SK-N-SH (cell line): ENCODE measurements at regions not wholly inside any gene's neighbourhood (a gene's known extent, or its start where the extent isn't known, plus 50 kb on each side); places are given as distances from the start of the nearest gene placed in this dataset.

Experiments
- CTCF ChIA-PET: fragments of 300-600, 350-600 bp; formaldehyde crosslinking; extraction: SDS; loops from one replicate; lab custom pipeline; 2021; lab: Yijun Ruan, JAX
- POLR2A ChIA-PET: fragments of 350-600 bp; sonication (Branson Sonifier 250); formaldehyde crosslinking; extraction: SDS; loops from one replicate; lab custom pipeline; 2020; ENCODE audit warnings: antibody characterized with exemption, inconsistent platforms; lab: Yijun Ruan, JAX
- DNase-seq: peaks from one replicate; pipeline ENCODE4 v3.0.0; 2012
- H2AFZ ChIP-seq: fragments of 200-600 bp; sonication (generic); 2 replicates; pipeline ENCODE4 v1.8.1; 2016; ENCODE audit warnings: antibody characterized with exemption, mild to moderate bottlenecking, low read depth
- H3F3A ChIP-seq: fragments of 200-600 bp; sonication (generic); replicated peaks from 2 replicates; pipeline ENCODE3; 2016; ENCODE audit warnings: antibody characterized with exemption, mild to moderate bottlenecking; ENCODE audit not compliant: insufficient read depth
- H3K27ac ChIP-seq, 2 experiments: fragments of 200-500 bp in 1 of 2; fragments of 200-600 bp in 1 of 2; sonication (Bioruptor generic) in 1 of 2; sonication (generic), shearing (Covaris generic) in 1 of 2; 2 replicates each; pipeline versions ENCODE4 v1.5.1 to v1.6.1; 2014 to 2016; ENCODE audit warnings: low read depth in 2 of 2, inconsistent platforms in 1 of 2, low read length in 1 of 2, mild to moderate bottlenecking in 1 of 2, mixed read lengths in 1 of 2
- H3K27me3 ChIP-seq: fragments of 200-600 bp; sonication (generic), shearing (Covaris generic); 2 replicates; pipeline ENCODE4 v1.6.1; 2016; ENCODE audit warnings: mixed run types; ENCODE audit not compliant: insufficient read depth
- H3K36me3 ChIP-seq, 2 experiments: fragments of 200-500 bp in 1 of 2; fragments of 200-600 bp in 1 of 2; sonication (Bioruptor generic) in 1 of 2; sonication (generic) in 1 of 2; replicated peaks in 1 of 2; 2 replicates each; pipeline versions ENCODE3 to v1.5.1; 2014 to 2016; ENCODE audit warnings: low read length in 1 of 2, mild to moderate bottlenecking in 1 of 2; ENCODE audit not compliant: insufficient read depth in 2 of 2, control insufficient read depth in 1 of 2
- H3K4me1 ChIP-seq, 2 experiments: fragments of 200-500 bp in 1 of 2; fragments of 200-600 bp in 1 of 2; sonication (Bioruptor generic) in 1 of 2; sonication (generic), shearing (Covaris generic) in 1 of 2; 2 replicates each; pipeline versions ENCODE4 v1.5.1 to v1.6.1; 2014 to 2016; ENCODE audit warnings: low read depth in 1 of 2, low read length in 1 of 2, mixed run types in 1 of 2; ENCODE audit not compliant: insufficient read depth in 2 of 2, control insufficient read depth in 1 of 2
- H3K4me2 ChIP-seq: fragments of 200-600 bp; sonication (generic), shearing (Covaris generic); 2 replicates; pipeline ENCODE4 v1.6.1; 2017; ENCODE audit warnings: mixed run types
- H3K4me3 ChIP-seq, 2 experiments: fragments of 200-500 bp in 1 of 2; fragments of 200-600 bp in 1 of 2; sonication (Bioruptor generic) in 1 of 2; sonication (generic), shearing (Covaris generic) in 1 of 2; 2 replicates each; pipeline versions ENCODE4 v1.5.1 to v1.8.1; 2014 to 2016; ENCODE audit warnings: low read depth in 2 of 2, inconsistent platforms in 1 of 2, low read length in 1 of 2, mild to moderate bottlenecking in 1 of 2, mixed read lengths in 1 of 2, moderate library complexity in 1 of 2
- H3K79me2 ChIP-seq: fragments of 200-600 bp; sonication (generic); 2 replicates; pipeline ENCODE4 v1.8.1; 2017; ENCODE audit warnings: mild to moderate bottlenecking; ENCODE audit not compliant: insufficient read depth
- H3K9ac ChIP-seq: fragments of 200-600 bp; sonication (generic); 2 replicates; pipeline ENCODE4 v1.6.1; 2017; ENCODE audit warnings: mixed run types
- H3K9me2 ChIP-seq: fragments of 200-600 bp; sonication (generic); 2 replicates; pipeline ENCODE4 v1.6.1; 2017; ENCODE audit warnings: mixed run types
- H3K9me3 ChIP-seq: fragments of 200-600 bp; sonication (generic); 2 replicates; pipeline ENCODE4 v1.6.1; 2017; ENCODE audit warnings: mixed run types, mild to moderate bottlenecking, moderate library complexity
- H4K20me1 ChIP-seq: fragments of 200-600 bp; sonication (generic); 2 replicates; pipeline ENCODE4 v1.6.1; 2017; ENCODE audit warnings: mild to moderate bottlenecking, mixed run types; ENCODE audit not compliant: insufficient read depth
- GATA2 ChIP-seq: sonication (generic); formaldehyde crosslinking; IDR thresholded peaks from 2 replicates; pipeline ENCODE4 v1.5.0; 2020; ENCODE audit warnings: mild to moderate bottlenecking, missing genetic modification reagents
- JUND ChIP-seq: IDR thresholded peaks from 2 replicates; pipeline ENCODE4 v1.4.0; 2012
- PBX3 ChIP-seq: IDR thresholded peaks from 2 replicates; pipeline ENCODE4; 2012
- RFX5 ChIP-seq: IDR thresholded peaks from 2 replicates; pipeline ENCODE4 v1.6.1; 2012; ENCODE audit warnings: mild to moderate bottlenecking, improper control_type of control experiment, low read length
- SIN3A ChIP-seq: IDR thresholded peaks from 2 replicates; pipeline ENCODE4 v1.6.1; 2012; ENCODE audit warnings: low read depth, mild to moderate bottlenecking, low read length, moderate library complexity, borderline replicate concordance
- USF2 ChIP-seq: fragments of 150-350 bp; IDR thresholded peaks from 2 replicates; pipeline ENCODE4 v1.6.1; 2017; ENCODE audit warnings: antibody characterized with exemption, low read length, low read depth, borderline replicate concordance
- WGBS: methylation state at CpG from one replicate; pipeline ENCODE4 v1.1.6; 2017; ENCODE audit warnings: low lambda C conversion rate; 5-methylcytosine and 5-hydroxymethylcytosine counted together
- TF ChIP-seq, protein P1 (sequence below): fragments of 200-600 bp; sonication (generic); IDR thresholded peaks from 2 replicates; pipeline ENCODE4 v1.6.1; 2017; ENCODE audit warnings: antibody characterized with exemption, mild to moderate bottlenecking, moderate library complexity
- TF ChIP-seq, protein P2 (sequence below): IDR thresholded peaks from 2 replicates; pipeline ENCODE4 v1.6.1; 2012; ENCODE audit warnings: mild to moderate bottlenecking, low read depth, low read length, moderate library complexity

- TF ChIP-seq USF2 (no peak), PBX3 (peak; percentile 51)
Observed at GRCh38 chr5:125338440-125339174, 592.2 kb upstream of the ZNF608 start.

GRCh38 chr5:125341436-125341835 lies 595.0 kb upstream of the ZNF608 start:
- Histone ChIP-seq H3K9me2 (no peaks in the 10 kb centered on the region), H3K4me1 (peaks cover 0 to 5% of the 10 kb centered on the region in 2 experiments; a peak in 1 of 4 replicates), H3K36me3 (no peaks in the 10 kb centered on the region), H3K27me3 (no peaks in the 10 kb centered on the region), H2AFZ (no peak overlapping the region), H3K4me3 (no peak overlapping the region), H3K79me2 (no peaks in the 10 kb centered on the region), H3F3A (peaks cover 5% of the 10 kb centered on the region), H3K9me3 (no peaks in the 10 kb centered on the region), H3K4me2 (no peak overlapping the region), H3K27ac (no peak overlapping the region), H3K9ac (no peak overlapping the region), H4K20me1 (no peaks in the 10 kb centered on the region)
- CTCF ChIA-PET: interaction anchor here (1.4 kb wide), 1 partner anchor 631 kb away, joined by 3 read pairs; no protein-coding TSS in a partner anchor
- WGBS: 77% methylated on average over 1 of the region's 1 CpG
- POLR2A ChIA-PET: no interaction called here
- TF ChIP-seq, protein P1, sequence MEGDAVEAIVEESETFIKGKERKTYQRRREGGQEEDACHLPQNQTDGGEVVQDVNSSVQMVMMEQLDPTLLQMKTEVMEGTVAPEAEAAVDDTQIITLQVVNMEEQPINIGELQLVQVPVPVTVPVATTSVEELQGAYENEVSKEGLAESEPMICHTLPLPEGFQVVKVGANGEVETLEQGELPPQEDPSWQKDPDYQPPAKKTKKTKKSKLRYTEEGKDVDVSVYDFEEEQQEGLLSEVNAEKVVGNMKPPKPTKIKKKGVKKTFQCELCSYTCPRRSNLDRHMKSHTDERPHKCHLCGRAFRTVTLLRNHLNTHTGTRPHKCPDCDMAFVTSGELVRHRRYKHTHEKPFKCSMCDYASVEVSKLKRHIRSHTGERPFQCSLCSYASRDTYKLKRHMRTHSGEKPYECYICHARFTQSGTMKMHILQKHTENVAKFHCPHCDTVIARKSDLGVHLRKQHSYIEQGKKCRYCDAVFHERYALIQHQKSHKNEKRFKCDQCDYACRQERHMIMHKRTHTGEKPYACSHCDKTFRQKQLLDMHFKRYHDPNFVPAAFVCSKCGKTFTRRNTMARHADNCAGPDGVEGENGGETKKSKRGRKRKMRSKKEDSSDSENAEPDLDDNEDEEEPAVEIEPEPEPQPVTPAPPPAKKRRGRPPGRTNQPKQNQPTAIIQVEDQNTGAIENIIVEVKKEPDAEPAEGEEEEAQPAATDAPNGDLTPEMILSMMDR: no peak
- DNase-seq: no peak

More at GRCh38 chr5:125338440-125339174, 592.2 kb upstream of the ZNF608 start:
- Histone ChIP-seq H4K20me1 (no peaks in the 10 kb centered on the region), H3K4me1 (no peaks in the 10 kb centered on the region; a peak in 1 of 4 replicates), H3K9me2 (no peaks in the 10 kb centered on the region), H3F3A (peaks cover 5% of the 10 kb centered on the region), H3K4me2 (no peak overlapping the region), H3K27me3 (no peaks in the 10 kb centered on the region), H3K27ac (no peak overlapping the region), H3K4me3 (no peak overlapping the region), H3K36me3 (no peaks in the 10 kb centered on the region), H3K9me3 (no peaks in the 10 kb centered on the region), H3K79me2 (no peaks in the 10 kb centered on the region), H3K9ac (no peak overlapping the region), H2AFZ (no peak overlapping the region)
- CTCF ChIA-PET: no interaction called here
- POLR2A ChIA-PET: no interaction called here
- DNase-seq: no peak
- 77% methylated on average over 2 of the region's 2 CpGs for WGBS

DNA sequence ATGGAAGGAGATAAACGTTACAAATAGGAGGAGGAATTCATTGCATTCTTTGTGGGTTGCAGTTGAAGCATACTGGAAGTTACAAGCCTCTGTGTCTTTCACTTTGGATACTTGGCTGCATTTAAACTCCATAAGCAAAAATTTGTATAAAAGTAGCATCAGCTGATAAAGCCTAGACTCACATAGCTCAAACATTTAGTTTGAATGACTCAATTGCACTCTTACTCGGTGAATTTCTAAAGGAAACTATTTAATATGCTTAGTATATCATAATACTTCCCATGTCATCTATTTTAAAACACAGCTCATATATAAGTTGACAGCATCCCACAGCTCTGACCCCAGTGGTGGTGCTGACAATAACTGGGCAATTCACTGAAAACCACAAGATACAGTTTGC lies 596.6 kb upstream of the ZNF608 start:
- ChIA-PET CTCF (no interaction called here), POLR2A (no interaction called here)
- Histone ChIP-seq H2AFZ (no peak overlapping the region), H3K9me2 (no peaks in the 10 kb centered on the region), H3K4me3 (no peak overlapping the region), H3K27me3 (no peaks in the 10 kb centered on the region), H3K9ac (no peak overlapping the region), H3K4me2 (no peak overlapping the region), H3K36me3 (no peaks in the 10 kb centered on the region), H3K4me1 (peaks cover 0 to 17% of the 10 kb centered on the region in 2 experiments; a peak in 2 of 4 replicates), H3F3A (peaks cover 5% of the 10 kb centered on the region), H3K9me3 (no peaks in the 10 kb centered on the region), H3K27ac (no peak overlapping the region; a peak in 1 of 4 replicates), H4K20me1 (no peaks in the 10 kb centered on the region), H3K79me2 (no peaks in the 10 kb centered on the region)
- 12% methylated on average over 2 of the region's 2 CpGs for WGBS
- DNase-seq: no peak
- no peak for TF ChIP-seq SIN3A
- TF ChIP-seq, protein P2, sequence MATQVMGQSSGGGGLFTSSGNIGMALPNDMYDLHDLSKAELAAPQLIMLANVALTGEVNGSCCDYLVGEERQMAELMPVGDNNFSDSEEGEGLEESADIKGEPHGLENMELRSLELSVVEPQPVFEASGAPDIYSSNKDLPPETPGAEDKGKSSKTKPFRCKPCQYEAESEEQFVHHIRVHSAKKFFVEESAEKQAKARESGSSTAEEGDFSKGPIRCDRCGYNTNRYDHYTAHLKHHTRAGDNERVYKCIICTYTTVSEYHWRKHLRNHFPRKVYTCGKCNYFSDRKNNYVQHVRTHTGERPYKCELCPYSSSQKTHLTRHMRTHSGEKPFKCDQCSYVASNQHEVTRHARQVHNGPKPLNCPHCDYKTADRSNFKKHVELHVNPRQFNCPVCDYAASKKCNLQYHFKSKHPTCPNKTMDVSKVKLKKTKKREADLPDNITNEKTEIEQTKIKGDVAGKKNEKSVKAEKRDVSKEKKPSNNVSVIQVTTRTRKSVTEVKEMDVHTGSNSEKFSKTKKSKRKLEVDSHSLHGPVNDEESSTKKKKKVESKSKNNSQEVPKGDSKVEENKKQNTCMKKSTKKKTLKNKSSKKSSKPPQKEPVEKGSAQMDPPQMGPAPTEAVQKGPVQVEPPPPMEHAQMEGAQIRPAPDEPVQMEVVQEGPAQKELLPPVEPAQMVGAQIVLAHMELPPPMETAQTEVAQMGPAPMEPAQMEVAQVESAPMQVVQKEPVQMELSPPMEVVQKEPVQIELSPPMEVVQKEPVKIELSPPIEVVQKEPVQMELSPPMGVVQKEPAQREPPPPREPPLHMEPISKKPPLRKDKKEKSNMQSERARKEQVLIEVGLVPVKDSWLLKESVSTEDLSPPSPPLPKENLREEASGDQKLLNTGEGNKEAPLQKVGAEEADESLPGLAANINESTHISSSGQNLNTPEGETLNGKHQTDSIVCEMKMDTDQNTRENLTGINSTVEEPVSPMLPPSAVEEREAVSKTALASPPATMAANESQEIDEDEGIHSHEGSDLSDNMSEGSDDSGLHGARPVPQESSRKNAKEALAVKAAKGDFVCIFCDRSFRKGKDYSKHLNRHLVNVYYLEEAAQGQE: no peak
- no peak for TF ChIP-seq USF2
- TF ChIP-seq GATA2: no peak
- TF ChIP-seq RFX5: no peak
- TF ChIP-seq JUND: peak; percentile 37
- TF ChIP-seq PBX3: peak; percentile 68
